B cell (primary cell): ENCODE measurements at regions not wholly inside any gene's neighbourhood (a gene's known extent, or its start where the extent isn't known, plus 50 kb on each side); places are given as distances from the start of the nearest gene placed in this dataset.
"Not testable (repeated sequence)": the region's sequence is repeated elsewhere in the genome, so short reads cannot be mapped to it uniquely, and the experiment has no call there.

Experiments used
- CTCF ChIP-seq: fragments of 200-600 bp; IDR thresholded peaks from one replicate; pipeline ENCODE4 v1.8.0; 2022; ENCODE audit warnings: antibody characterized with exemption, mild to moderate bottlenecking
- EZH2 ChIP-seq: IDR thresholded peaks from 2 replicates; pipeline ENCODE4 v1.6.1; 2012; ENCODE audit warnings: borderline replicate concordance, low read depth, mild to moderate bottlenecking, moderate library complexity, low read length; ENCODE audit not compliant: insufficient read depth, poor library complexity, severe bottlenecking

DNA sequence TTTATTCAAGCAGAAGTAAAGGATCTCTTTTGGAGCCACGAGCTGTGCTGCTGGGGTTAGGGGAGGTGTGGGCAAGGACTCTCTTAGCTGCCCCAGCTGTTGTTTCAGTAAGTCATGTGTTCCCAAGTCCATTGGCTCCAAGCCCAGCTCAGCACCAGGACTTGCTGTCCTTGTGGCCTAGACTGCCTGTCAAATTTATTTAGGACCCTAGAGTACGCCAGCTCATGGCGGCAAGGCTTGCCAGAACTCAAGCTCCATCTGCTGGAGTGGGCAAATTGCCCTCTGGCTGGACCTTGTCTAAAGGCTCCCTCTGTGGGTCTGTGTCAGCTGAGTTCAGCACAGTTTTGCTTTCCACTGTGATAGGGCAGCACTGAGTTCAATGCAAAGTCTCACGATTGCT is 106.6 kb upstream of the POTEB2 start:
- not testable (repeated sequence) for TF ChIP-seq CTCF, EZH2
